PC-3 (cell line): ENCODE measurements at regions not wholly inside any gene's neighbourhood (a gene's known extent, or its start where the extent isn't known, plus 50 kb on each side); places are given as distances from the start of the nearest gene placed in this dataset.

Experiments
- EZH2phosphoT487 ChIP-seq: fragments of 300-600 bp; sonication (generic); IDR thresholded peaks from 2 replicates; pipeline ENCODE4 v1.6.1; 2018; ENCODE audit warnings: mild to moderate bottlenecking, antibody characterized with exemption, low read length, borderline replicate concordance
- TF ChIP-seq, protein P1 (sequence below): fragments of 300-600 bp; sonication (generic); conservative IDR thresholded peaks from 2 replicates; pipeline ENCODE4 v1.5.1; 2017; ENCODE audit warnings: antibody characterized with exemption, low read depth, mild to moderate bottlenecking, low read length

DNA sequence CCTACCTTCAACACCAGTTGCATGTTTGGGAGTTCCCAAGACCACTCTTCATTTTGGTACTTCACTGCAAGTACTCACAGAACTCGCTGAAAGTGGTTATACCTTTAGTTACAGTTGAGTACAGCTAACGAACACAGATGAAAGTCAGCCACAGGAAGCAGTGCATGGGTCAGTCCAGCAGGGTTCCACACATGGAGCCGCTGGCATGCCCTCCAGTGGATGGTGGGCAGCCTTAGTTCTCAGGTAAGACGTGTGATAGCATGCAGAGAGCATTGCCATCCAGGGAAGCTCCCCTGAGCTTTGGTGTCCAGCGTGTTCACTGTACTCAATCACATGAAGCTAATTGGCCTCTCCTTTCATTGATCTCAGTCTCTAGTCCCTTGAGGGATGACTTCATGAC is 815.3 kb downstream of the RNF144A start:
- TF ChIP-seq, protein P1, sequence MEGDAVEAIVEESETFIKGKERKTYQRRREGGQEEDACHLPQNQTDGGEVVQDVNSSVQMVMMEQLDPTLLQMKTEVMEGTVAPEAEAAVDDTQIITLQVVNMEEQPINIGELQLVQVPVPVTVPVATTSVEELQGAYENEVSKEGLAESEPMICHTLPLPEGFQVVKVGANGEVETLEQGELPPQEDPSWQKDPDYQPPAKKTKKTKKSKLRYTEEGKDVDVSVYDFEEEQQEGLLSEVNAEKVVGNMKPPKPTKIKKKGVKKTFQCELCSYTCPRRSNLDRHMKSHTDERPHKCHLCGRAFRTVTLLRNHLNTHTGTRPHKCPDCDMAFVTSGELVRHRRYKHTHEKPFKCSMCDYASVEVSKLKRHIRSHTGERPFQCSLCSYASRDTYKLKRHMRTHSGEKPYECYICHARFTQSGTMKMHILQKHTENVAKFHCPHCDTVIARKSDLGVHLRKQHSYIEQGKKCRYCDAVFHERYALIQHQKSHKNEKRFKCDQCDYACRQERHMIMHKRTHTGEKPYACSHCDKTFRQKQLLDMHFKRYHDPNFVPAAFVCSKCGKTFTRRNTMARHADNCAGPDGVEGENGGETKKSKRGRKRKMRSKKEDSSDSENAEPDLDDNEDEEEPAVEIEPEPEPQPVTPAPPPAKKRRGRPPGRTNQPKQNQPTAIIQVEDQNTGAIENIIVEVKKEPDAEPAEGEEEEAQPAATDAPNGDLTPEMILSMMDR = no peak
- TF ChIP-seq EZH2phosphoT487 = no peak
